ENCODE measurements at regions not wholly inside any gene's neighbourhood (a gene's known extent, or its start where the extent isn't known, plus 50 kb on each side); places are given as distances from the start of the nearest gene placed in this dataset.

DNA sequence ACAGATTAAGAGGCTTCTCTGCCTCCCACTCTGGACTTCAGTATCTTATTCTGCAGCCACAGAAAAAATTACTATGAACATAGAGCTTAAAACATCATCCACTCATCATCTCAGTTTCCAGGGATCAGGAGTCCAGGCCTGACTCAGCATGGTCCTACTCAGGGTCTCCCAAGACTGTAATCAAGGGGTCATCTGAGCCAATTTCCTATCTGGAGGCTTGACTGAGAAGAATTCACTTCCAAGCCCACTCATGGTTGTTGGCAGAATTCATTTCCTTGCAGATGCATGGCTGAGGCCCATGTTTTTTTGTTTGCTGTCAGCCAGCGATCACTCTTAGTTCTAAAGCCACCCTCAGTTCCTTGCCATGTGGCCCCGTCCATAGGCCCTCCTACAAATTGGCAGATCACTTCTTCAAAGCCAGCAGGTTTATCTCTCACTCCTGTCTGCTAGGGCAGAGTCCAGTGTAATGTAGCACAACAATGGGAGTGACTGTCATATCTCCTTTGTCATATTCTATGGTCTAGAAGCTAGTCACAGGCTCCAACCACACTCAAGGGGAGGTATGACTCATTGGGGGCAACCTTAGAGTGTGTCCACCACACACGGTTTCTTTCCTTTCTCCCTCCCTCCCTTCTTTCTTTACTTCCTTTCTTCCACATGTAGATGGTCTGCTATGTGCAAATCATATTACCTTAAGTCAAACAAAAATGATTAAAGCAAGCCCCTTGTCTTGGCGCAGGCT lies 251.6 kb downstream of the QDPR start:
- no peak for TF ChIP-seq POLR2A (IDR thresholded peaks at IDR 0.05; ENCODE audit: low read depth, low read length)
- TF ChIP-seq TAF1 (IDR thresholded peaks at IDR 0.05; ENCODE audit: borderline replicate concordance, low read depth, low read length), result no peak
- no peak for TF ChIP-seq POLR2AphosphoS5 (IDR thresholded peaks at IDR 0.05; ENCODE audit: low read depth, low read length)

Data from GM12892 (cell line).